ENCODE measurements at regions not wholly inside any gene's neighbourhood (a gene's known extent, or its start where the extent isn't known, plus 50 kb on each side); places are given as distances from the start of the nearest gene placed in this dataset.

- TF ChIP-seq CTCF (conservative IDR thresholded peaks at IDR 0.05; ENCODE audit: low read depth, low read length) (no peak), EZH2 (IDR thresholded peaks at IDR 0.05; ENCODE audit: low read length, unreplicated experiment) (no peak), EZH2phosphoT487 (IDR thresholded peaks at IDR 0.05; ENCODE audit: borderline replicate concordance, low read length) (no peak)
These were observed 320.6 kb downstream of the KCNC2 start for GRCh38 chr12:74889073-74889472.

All from PC-3 (cell line).